HS-5 (cell line): ENCODE measurements at regions not wholly inside any gene's neighbourhood (a gene's known extent, or its start where the extent isn't known, plus 50 kb on each side); places are given as distances from the start of the nearest gene placed in this dataset.
"Not testable (repeated sequence)": the region's sequence is repeated elsewhere in the genome, so short reads cannot be mapped to it uniquely, and the experiment has no call there.

Experiments used
- DNase-seq: peaks from one replicate; pipeline ENCODE4 v3.0.0-alpha.2; 2012; ENCODE audit warnings: low read depth

DNA sequence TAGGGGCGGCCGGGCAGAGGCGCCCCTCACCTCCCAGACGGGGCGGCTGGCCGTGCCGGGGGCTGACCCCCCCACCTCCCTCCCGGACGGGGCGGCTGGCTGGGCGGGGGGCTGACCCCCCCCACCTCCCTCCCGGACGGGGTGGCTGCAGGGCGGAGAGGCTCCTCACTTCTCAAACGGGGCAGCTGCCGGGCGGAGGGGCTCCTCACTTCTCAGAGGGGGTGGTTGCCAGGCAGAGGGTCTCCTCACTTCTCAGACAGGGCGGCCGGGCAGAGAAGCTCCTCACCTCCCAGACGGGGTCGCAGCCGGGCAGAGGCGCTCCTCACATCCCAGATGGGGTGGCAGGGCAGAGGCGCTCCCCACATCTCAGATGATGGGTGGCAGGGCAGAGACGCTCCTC, 836.8 kb downstream of the RAPGEF2 start:
- DNase-seq: not testable (repeated sequence)

DNA sequence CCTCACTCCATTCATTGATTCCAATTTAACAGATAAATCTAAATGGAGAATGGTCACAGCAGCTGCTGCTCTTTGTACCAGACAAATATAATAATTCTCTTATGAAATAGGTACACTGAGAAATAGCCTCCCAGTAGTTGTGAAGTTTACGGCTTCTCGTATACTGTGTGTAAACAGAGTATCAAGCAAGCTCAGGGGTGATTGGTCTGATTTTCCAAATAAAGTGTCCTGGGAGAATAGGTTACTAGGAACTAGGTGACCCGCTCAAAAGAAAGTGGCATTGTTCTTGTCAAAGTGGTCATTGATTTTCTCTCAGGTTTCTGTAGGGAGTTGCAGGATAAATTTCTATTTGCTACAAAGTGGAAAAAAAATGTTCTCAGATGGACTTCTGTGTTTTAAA, 838.2 kb downstream of the RAPGEF2 start:
- no peak for DNase-seq

DNA sequence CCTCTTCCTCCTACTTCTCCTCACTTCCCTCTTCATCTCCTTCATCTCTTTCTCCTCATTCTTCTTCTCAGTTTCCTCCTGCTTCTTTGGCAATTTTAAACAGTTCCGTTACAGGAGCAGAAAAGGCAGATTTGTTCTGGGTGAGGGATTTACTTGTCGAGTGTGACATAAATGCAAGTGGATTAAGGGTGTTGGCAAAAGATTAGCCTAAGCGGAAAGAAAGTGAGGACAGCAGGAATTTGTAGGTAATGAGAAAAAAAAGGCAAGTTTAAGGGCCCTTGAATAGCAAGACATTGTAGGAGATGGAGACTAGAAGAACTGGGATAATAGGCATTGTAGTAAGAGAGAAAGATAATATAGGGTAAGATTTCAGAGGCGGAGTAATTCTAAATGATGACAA, 841.6 kb downstream of the RAPGEF2 start:
- DNase-seq: no peak

DNA sequence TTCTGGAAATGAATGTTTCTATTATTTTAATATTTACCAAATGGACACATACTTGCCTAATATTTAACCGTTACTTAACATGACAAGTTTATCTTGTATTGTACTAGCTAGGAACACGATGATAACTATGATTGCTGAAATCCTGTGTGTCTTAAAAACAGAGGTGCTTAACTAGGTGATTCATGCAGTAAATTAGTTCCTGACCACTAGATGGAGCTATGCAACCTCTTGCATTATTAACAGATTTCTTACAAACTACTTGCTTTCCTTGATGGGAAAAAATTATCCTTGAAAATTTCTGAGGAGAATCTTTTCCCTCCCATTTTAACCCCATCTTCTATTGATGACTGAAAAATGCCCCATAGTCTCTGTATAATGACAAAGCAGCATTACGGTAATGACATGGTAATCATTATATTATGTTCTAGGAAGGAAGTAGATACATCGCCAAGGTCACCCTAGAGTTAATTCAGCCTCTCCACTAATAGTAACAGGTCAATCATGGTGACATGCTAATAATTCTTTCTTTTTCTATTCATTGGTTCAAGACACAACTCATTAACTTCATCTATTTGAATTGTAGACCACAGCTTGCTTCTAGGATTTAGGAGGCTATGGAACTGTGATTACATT, 844.2 kb downstream of the RAPGEF2 start:
- DNase-seq: peak; percentile 48

DNA sequence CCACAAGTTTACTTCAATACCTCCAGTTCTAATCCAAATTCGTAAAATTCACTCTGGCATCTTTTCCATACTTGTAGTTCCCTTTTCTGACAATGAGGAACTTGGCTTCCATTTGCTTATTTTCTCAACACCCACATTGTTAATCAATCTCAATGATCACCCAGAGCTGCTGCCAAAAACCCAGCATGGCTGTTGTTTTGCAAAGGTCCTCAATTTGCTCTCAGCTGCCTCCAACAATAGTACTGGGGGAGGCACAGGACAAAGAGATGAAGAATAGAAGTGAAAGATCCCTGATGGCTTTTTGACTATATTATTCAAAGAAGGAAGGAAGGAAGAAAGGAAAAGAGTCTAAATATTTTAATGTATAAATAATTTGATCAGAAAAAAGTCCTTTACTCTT, 847.8 kb downstream of the RAPGEF2 start:
- no peak for DNase-seq

DNA sequence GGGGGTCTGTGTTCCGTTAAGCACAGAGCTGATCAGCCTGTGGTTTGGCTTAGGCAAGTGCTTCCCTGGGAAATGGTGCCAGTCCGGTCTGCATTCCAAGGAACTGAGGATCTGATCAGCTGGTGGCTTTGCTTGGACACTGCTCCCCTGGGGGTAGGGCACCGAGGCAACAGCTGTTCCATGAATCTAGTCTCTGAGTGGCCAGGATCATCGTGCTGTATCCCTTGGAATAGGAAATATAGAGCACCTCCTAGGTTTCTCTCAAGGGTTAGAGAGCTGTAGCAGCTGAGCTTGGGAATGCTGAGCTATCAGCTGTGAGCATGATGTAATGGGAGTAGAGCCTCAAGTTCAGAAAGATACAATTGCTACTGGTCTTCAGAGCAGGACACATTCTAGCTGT, 863.9 kb downstream of the RAPGEF2 start:
- DNase-seq: no peak

DNA sequence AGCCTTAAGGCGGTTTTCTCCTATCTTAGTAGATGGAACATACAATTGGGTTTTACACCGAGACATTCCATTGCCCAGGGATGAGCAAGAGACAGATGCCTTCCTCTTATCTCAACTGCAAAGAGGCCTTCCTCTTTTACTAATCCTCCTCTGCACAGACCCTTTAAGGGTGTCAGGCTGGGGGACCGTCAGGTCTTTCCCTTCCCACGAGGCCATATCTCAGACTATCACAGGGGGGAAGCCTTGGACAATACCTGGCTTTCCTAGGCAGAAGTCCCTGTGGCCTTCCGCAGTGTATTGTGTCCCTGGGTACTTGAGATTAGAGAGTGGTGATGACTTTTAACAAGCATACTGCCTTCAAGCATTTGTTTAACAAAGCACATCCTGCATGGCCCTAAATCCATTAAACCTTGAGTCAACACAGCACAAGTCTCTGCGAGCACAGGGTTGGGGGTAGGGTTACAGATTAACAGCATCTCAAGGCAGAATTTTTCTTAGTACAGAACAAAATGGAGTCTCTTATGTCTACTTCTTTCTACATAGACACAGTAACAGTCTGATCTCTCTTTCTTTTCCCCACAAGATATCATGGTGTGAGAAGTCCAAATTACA, 874.1 kb downstream of the RAPGEF2 start:
- DNase-seq: not testable (repeated sequence)

DNA sequence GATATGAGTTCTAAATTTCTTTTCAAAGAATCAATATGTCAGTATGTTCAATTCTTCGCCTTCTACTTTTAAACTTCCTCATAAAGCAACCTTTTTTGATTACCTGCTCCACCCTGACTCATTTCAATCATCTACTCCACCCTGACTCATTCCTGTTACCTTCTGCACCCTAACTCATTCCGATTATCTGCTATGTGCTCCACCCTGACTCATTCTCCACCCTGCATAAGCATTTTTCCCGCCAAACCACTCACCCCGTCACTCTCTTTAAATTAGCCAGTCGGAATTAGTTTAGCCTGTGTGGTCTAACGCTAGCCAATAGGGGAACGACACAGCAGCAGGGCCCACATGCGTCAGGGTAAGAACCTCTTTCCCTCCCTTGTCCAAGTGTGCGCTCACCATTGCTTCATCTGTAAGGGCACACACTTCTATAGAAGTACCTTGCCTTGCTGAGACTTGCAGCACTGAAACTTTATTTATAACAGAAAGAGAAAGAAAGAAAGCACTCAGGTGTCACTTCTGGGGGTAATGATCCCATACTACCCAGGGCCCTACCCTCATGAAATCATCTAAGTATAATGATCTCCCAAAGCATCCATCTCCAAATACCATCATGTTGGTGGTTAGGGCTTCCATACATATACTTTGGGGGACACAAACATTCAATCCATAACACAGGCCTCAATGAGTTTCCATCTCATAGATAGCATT, 875.2 kb downstream of the RAPGEF2 start:
- DNase-seq: no peak

DNA sequence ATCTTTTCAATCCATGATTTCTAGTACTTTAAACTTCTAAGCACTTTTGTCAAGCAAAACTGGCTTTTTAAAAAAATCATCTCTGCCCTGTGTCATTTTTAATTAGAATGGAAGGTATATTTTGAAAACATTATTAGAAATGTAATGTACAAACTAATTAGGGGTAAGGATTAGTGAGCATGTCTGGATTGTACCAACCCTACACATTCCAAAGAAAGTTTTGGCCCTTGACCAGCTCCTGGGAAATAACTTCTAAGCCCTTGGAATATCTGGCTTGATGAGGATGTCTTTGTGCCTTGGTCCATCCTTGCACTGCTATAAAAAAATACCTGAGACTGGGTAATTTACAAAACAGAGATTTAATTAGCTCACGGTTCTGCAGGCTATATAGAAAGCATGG, 876.5 kb downstream of the RAPGEF2 start:
- no peak for DNase-seq

DNA sequence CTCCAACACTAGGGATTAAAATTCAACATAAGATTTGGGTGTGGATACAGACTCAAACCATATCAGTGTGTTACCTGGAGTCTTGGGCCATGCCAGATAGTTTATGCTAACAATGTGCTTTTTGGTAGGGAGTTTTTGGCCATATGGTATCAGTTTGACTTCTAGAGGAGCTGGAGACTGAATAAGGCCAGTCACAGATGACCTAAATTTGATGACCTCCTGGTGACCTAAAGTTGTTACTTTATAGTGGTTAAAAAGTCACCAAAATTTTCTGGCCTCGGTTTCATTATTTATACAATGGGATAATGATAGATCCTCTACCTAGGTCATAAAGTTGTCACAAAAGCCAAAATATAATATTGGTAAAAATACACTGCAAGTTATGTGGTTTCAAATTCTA, 877.1 kb downstream of the RAPGEF2 start:
- DNase-seq: no peak

DNA sequence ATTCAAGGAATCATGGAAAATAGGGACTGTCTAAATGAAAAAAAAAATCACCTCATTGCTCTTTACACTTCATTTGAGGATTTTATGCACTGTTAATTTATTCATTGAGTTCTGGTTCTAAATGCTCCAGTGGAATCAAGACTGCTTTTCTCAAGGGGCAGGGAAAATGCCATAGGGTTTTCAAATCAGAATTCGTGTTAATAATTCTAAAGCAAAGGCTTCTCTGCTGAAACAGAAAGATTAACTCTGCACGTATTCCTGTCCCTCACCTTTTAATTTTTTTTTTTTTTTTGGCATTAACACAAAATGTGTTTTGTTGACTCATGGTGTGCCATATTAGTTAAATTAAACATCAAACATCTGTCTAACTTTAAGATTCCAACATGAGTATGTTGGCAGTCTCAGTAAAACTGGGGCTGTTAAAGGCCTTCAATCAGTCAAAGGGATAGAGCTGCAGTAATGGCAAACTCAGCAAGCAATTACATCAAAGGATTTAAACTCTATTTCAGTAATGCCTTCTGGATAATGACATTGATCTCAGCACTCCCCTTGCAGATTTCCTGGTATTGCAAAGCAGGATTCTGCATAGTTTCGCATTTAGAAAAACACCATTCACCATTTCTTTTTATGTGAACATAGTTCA, 878.1 kb downstream of the RAPGEF2 start:
- DNase-seq: no peak

DNA sequence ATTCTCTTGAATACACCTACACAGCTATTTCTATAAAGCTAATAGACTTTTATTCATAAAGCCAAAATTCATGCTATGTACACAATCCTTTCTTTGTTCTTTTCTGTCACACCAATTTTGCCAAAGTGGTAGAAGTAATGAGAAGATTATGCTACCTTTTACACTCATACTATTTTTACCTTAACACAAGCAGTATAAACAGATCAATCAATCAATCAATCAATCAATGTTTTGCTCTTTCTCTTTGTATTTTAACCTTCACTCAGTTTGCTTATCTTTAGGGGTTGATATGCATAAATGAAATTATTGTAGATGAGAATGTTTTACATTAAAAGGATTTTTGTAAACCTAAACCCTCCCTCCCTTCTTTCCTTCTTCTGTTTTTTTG, 878.6 kb downstream of the RAPGEF2 start:
- DNase-seq: no peak

DNA sequence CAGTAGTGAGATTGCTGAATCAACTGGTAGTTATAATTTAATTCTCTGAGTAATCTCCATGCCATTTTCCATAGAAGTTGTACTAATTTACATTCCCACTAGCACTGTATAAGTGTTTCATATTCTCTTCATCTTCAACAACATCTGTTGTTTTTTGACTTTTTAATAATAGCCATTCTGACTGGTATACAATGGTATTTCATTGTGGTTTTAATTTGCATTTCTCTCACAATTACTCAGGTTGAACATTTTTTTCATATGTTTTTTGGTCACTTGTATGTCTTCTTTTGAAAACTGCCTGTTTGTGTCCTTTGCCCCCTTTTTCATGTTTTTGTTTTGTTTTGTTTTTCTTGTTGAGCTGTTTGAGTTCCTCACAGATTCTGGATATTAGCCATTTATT, 880.2 kb downstream of the RAPGEF2 start:
- peak; percentile 13 for DNase-seq

DNA sequence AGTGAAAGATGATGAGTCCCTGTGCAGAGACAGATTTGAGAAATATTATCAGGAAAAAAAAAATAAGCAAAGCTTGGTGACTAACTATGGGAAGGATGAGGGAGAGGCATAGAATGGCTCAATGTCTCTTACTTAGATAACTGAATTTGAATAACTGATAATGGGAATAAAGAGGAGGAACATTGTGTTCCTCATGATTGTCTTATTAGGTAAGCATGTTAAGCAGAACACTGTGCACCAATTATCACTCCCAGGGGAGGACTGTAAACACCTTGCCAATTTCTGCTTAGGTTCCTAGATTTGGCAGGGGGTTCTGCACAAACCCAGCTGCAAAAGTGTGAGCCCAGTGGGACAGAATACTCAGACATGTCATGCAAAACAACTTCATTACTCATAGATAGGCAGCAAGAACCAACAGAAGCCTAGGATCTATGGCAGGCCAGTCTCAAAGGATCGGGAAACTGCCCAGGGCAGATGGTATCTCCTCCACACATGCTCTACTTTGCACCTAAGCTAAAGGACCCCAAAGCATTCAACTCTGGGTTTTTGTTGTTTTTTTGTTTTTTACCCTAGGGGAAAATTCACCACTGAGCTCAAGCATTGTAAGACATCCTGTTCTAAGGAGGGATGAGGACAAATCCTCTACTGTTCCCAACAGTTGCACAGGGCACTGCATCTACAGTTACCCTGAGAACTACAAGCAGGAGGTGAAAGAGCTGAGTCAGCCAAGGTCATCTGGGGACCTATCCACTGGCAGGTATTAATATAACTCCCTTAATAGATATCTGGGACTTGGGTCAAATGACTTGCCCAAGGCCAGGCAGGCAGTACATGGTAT, 907.0 kb downstream of the RAPGEF2 start:
- DNase-seq: no peak

DNA sequence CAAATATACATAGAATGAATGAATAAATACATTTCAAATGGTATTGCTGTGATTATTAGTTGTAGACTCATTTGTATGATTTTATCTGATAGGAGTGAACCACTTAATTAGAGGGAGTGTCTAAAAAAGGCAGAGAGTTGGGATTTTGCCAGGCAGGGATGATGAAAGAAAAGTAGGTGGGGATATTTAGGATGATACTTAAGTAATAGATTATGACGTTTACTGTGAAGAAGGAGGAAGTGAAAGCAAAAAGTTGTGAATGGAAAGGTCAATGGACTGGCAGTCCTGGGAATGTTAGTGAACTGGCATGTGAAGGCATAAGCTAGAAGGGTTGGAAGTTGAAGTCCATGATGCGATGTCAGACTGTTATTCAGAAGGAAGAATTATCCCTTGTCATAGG, 917.1 kb downstream of the RAPGEF2 start:
- no peak for DNase-seq

DNA sequence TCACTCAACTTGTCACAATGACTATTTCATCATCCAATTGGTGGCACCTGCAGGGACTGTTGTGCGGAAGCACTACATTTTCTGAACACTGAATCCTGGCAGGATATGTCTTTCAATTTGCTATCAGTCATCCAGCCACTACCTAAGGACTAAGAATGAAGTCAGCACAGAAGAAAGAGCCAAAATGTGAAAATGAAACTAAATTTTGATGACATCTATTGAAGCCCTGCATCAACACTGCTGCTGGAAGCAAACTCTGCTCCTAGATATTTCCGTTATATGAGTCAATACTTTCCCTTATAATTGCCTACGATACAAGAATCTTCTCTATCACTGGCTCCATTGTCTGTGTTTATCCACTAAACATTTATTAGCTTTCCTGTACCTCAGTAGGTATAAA, 917.9 kb downstream of the RAPGEF2 start:
- no peak for DNase-seq

DNA sequence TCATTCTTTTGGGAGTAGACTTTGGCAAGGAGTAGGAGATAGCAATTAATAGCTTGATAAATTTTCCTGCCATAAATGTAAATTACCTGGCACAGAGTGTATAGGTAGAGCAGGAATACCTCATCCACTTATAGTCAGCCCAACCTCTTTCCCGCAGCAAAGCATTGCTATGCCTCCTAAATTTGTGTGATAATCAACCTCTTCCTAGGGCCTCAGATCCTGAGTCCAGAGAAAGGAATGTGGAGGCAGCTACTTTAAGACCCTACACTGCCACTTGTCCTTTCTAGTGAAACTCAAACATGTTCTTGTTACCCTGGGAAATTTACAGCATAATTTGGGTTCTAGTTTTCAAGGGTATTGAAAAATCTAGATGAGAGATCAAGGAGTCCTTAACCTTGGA, 919.0 kb downstream of the RAPGEF2 start:
- no peak for DNase-seq

DNA sequence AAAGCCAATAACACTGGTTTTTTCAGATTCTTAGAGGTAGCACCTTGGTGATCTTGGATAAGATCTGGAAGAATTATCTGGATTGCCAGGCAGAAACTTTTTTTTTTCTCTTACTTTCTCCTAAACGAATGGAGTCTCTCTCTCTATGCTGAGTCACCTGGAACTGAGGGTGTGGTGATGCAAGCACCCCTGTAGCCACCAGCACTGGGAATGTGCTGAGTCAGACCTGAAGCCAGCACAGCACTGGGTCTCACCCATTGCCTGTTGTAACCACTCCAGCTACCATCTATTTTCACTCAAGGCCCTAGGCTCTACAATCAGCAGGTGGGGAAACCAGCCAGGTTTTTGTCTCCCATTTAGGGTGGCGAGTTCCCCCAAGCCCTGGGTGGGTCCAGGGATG, 923.8 kb downstream of the RAPGEF2 start:
- DNase-seq: peak; percentile 59

DNA sequence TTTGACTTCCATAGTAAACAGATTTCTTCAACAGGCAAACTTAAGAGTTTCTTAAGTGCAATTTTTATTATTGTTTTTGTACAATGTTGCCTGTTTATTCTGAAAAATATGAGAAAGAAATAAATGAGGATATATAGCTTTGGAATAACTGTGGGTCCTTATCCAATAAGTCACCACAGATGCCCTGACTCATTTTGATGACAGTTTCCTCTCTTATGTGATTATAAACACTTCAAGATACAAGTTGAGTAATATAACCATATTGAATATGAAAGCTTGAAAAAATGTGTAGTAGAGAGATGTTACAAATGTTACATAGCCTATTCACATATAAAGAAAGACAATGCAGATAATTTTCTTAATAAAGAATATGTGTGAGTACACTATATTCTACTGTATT, 931.6 kb downstream of the RAPGEF2 start:
- DNase-seq: no peak

DNA sequence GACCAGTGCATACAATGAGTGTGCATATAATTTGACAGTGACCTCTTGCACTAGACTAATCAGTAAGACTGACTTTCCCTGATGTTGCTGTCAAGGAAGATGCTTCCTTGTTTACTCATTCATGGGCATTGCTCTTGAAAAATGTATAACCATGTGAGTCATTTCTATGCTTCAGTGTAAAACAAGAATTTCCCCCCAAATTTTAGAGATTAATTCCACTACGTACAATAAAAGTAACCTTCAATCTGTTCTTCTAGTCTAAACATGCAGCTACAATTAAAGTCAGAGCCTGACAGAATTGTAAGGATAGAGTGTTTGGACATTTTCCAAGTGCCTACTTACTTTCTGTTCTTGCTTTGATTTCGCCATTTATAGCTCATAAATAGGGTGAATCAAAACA, 935.7 kb downstream of the RAPGEF2 start:
- peak; percentile 55 for DNase-seq

DNA sequence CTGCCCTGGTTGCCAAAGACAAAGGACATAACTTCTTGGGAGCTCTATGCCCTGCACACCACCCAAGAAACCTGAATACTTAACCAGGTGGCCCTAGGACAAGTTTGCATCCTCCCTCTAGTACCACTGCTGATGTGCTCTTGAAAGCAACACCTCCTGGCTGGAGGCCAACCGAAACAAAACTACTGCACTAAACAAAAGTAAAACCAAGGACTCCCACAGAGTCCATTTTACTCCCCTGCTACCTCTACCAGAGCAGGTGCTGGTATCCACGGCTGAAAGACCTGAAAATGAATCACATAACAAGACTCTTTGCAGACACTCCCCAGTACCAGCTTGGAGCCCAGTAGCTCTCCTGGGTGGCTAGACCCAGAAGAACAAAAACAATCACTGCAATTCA, 941.8 kb downstream of the RAPGEF2 start:
- DNase-seq: no peak
